HepG2 (cell line): ENCODE measurements at regions not wholly inside any gene's neighbourhood (a gene's known extent, or its start where the extent isn't known, plus 50 kb on each side); places are given as distances from the start of the nearest gene placed in this dataset.

Source experiments
- ETV6 ChIP-seq: sonication (generic); formaldehyde crosslinking; conservative IDR thresholded peaks from 2 replicates; pipeline ENCODE4 v1.4.0; 2020; ENCODE audit warnings: missing genetic modification reagents
- HINFP ChIP-seq: sonication (generic); formaldehyde crosslinking; IDR thresholded peaks from 2 replicates; pipeline ENCODE4 v1.4.0; 2020; ENCODE audit warnings: low read depth, mild to moderate bottlenecking, missing genetic modification reagents
- KLF13 ChIP-seq: sonication (generic); formaldehyde crosslinking; IDR thresholded peaks from 2 replicates; pipeline ENCODE4 v1.4.0; 2020; ENCODE audit warnings: mild to moderate bottlenecking, missing genetic modification reagents
- MAFK ChIP-seq, 2 experiments: IDR thresholded peaks in 1 of 2; conservative IDR thresholded peaks in 1 of 2; 2 replicates each; pipeline ENCODE4 v1.6.1; 2011; ENCODE audit warnings: improper control_type of control experiment in 2 of 2, low read length in 2 of 2
- MAZ ChIP-seq, 2 experiments: sonication (generic) in 1 of 2; formaldehyde crosslinking in 1 of 2; IDR thresholded peaks; 2 replicates each; pipeline versions ENCODE4 v1.5.0 to v1.6.1; 2012 to 2020; ENCODE audit warnings: low read depth in 2 of 2, mild to moderate bottlenecking in 2 of 2, borderline replicate concordance in 1 of 2, improper control_type of control experiment in 1 of 2, low read length in 1 of 2, missing genetic modification reagents in 1 of 2, moderate library complexity in 1 of 2
- MYNN ChIP-seq: sonication (generic); formaldehyde crosslinking; IDR thresholded peaks from 2 replicates; pipeline ENCODE4 v1.4.0; 2020; ENCODE audit warnings: mild to moderate bottlenecking, low read depth, missing genetic modification reagents
- RBAK ChIP-seq: sonication (generic); formaldehyde crosslinking; IDR thresholded peaks from 2 replicates; pipeline ENCODE4 v1.5.1; 2020; ENCODE audit warnings: mild to moderate bottlenecking, missing genetic modification reagents
- REPIN1 ChIP-seq: sonication (generic); formaldehyde crosslinking; IDR thresholded peaks from 2 replicates; pipeline ENCODE4 v1.8.0; 2022; ENCODE audit warnings: missing genetic modification reagents, low read depth, mild to moderate bottlenecking, borderline replicate concordance
- SAP130 ChIP-seq: IDR thresholded peaks from 2 replicates; pipeline ENCODE4 v1.6.1; 2016; ENCODE audit warnings: low read depth
- SIN3B ChIP-seq: fragments of 150-350 bp; IDR thresholded peaks from 2 replicates; pipeline ENCODE4 v1.6.1; 2014; ENCODE audit warnings: low read length
- YEATS4 ChIP-seq: sonication (generic); formaldehyde crosslinking; IDR thresholded peaks from 2 replicates; pipeline ENCODE4 v1.4.0; 2020; ENCODE audit warnings: missing genetic modification reagents, borderline replicate concordance
- ZNF142 ChIP-seq: sonication (generic); formaldehyde crosslinking; IDR thresholded peaks from 2 replicates; pipeline ENCODE4 v1.4.0; 2020; ENCODE audit warnings: missing genetic modification reagents
- ZNF180 ChIP-seq: sonication (generic); formaldehyde crosslinking; IDR thresholded peaks from 2 replicates; pipeline ENCODE4 v1.4.0; 2020; ENCODE audit warnings: low read depth, missing genetic modification reagents, borderline replicate concordance
- ZNF691 ChIP-seq: sonication (generic); formaldehyde crosslinking; IDR thresholded peaks from 2 replicates; pipeline ENCODE4 v1.4.0; 2020; ENCODE audit warnings: missing genetic modification reagents, low read depth, mild to moderate bottlenecking, borderline replicate concordance
- ZNF710 ChIP-seq: sonication (generic); formaldehyde crosslinking; IDR thresholded peaks from 2 replicates; pipeline ENCODE4 v1.5.0; 2020; ENCODE audit warnings: mild to moderate bottlenecking, missing genetic modification reagents, borderline replicate concordance
- ZNF737 ChIP-seq: sonication (generic); formaldehyde crosslinking; IDR thresholded peaks from 2 replicates; pipeline ENCODE4 v1.5.0; 2020; ENCODE audit warnings: missing genetic modification reagents, mild to moderate bottlenecking, borderline replicate concordance

- peak; percentile 81; the same call in 1 of the 2 replicates for TF ChIP-seq REPIN1 (CRISPR knock-in tag)
- peak; percentile 26; the same call in 1 of the 2 replicates for TF ChIP-seq ZNF691 (CRISPR knock-in tag)
- TF ChIP-seq MAFK (conservative IDR thresholded peaks at IDR 0.05 in 1 of 2, IDR thresholded peaks at IDR 0.05 in 1 of 2; ENCODE audit: low read length in 2 of 2): 0 out of 4 replicates have a peak, but pooled peaks of 1 of the 2 experiments have one; percentile 4
- 0 out of 2 replicates have a peak, but pooled peaks have one; percentile 33 for TF ChIP-seq ZNF142 (CRISPR knock-in tag)
- TF ChIP-seq ETV6 (CRISPR knock-in tag): 0 out of 2 replicates have a peak, but pooled peaks have one; percentile 39
- TF ChIP-seq ZNF710 (CRISPR knock-in tag): peak; percentile 81
- no peak for TF ChIP-seq MYNN (CRISPR knock-in tag)
- no peak for TF ChIP-seq SIN3B
- peak; percentile 100 for TF ChIP-seq HINFP
- no peak for TF ChIP-seq KLF13 (CRISPR knock-in tag)
- peak; percentile 99 for TF ChIP-seq SAP130
- peak; percentile 90; the same call in 1 of the 2 replicates for TF ChIP-seq ZNF737 (CRISPR knock-in tag)
- TF ChIP-seq YEATS4: peak; percentile 61
- TF ChIP-seq MAZ (IDR thresholded peaks at IDR 0.05; ENCODE audit: borderline replicate concordance, low read depth, low read length): 0 out of 2 replicates have a peak, but pooled peaks have one; percentile 59
- TF ChIP-seq MAZ (CRISPR knock-in tag; IDR thresholded peaks at IDR 0.05; ENCODE audit: low read depth): no peak
- no peak; the same call in 1 of the 2 replicates for TF ChIP-seq ZNF180
- TF ChIP-seq RBAK (CRISPR knock-in tag): no peak
These were observed 79.6 kb upstream of the BTN3A2 start (continued) for GRCh38 chr6:26285143-26286134.
